ENCODE measurements at regions not wholly inside any gene's neighbourhood (a gene's known extent, or its start where the extent isn't known, plus 50 kb on each side); places are given as distances from the start of the nearest gene placed in this dataset.

DNA sequence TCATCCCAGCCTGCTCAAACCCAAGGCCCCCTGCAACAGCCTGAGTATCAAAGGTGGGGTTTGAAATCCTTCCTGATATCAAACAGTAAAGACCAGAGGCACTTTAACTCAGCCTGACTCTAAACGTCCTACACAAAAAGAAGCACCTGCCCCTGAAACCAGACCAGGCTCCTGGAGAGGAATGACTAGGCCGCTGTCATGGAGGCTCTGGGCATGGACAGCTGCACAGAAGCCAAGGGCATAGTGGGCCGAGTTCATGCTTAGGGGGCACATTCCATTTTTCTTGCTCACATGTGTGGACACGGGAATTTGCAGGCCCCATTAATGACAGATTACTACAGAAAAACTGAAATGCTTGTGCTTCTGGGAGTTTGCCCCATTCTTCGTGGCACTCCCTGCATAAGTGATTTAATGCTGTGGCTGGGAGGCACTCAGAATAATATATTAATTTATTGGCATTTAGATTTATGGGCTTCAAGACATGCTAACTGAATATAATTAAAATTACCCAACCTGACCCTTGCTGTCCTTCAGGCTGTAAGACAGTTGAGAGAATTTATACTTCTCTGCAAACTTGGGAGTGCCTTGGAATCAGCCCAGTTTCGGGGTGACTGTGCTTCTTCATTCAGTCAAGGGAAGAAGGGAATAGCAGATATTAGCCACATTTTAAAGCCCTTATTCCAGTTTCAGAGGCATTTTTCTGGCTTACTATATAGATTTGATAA lies 105.5 kb downstream of the GYPC start:
- intact Hi-C loops (cut with DNase I): no loop called here
- Histone ChIP-seq H3K27ac (no peak overlapping the region), H3K4me1 (no peaks in the 10 kb centered on the region), H3K4me3 (no peak overlapping the region), H3K9me3 (no peaks in the 10 kb centered on the region), H3K36me3 (no peaks in the 10 kb centered on the region), H3K27me3 (no peaks in the 10 kb centered on the region)
- TF ChIP-seq POLR2A (IDR thresholded peaks at IDR 0.05): no peak
- no peak for TF ChIP-seq POLR2AphosphoS5 (IDR thresholded peaks at IDR 0.05; ENCODE audit: insufficient read depth in 1 of 2, low read depth in 1 of 2)
- TF ChIP-seq, protein P1, sequence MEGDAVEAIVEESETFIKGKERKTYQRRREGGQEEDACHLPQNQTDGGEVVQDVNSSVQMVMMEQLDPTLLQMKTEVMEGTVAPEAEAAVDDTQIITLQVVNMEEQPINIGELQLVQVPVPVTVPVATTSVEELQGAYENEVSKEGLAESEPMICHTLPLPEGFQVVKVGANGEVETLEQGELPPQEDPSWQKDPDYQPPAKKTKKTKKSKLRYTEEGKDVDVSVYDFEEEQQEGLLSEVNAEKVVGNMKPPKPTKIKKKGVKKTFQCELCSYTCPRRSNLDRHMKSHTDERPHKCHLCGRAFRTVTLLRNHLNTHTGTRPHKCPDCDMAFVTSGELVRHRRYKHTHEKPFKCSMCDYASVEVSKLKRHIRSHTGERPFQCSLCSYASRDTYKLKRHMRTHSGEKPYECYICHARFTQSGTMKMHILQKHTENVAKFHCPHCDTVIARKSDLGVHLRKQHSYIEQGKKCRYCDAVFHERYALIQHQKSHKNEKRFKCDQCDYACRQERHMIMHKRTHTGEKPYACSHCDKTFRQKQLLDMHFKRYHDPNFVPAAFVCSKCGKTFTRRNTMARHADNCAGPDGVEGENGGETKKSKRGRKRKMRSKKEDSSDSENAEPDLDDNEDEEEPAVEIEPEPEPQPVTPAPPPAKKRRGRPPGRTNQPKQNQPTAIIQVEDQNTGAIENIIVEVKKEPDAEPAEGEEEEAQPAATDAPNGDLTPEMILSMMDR (IDR thresholded peaks at IDR 0.05): no peak
- peak in 1 of 2 donors; percentile 27 for DNase-seq (ENCODE audit: extremely low spot score in 2 of 2)

DNA sequence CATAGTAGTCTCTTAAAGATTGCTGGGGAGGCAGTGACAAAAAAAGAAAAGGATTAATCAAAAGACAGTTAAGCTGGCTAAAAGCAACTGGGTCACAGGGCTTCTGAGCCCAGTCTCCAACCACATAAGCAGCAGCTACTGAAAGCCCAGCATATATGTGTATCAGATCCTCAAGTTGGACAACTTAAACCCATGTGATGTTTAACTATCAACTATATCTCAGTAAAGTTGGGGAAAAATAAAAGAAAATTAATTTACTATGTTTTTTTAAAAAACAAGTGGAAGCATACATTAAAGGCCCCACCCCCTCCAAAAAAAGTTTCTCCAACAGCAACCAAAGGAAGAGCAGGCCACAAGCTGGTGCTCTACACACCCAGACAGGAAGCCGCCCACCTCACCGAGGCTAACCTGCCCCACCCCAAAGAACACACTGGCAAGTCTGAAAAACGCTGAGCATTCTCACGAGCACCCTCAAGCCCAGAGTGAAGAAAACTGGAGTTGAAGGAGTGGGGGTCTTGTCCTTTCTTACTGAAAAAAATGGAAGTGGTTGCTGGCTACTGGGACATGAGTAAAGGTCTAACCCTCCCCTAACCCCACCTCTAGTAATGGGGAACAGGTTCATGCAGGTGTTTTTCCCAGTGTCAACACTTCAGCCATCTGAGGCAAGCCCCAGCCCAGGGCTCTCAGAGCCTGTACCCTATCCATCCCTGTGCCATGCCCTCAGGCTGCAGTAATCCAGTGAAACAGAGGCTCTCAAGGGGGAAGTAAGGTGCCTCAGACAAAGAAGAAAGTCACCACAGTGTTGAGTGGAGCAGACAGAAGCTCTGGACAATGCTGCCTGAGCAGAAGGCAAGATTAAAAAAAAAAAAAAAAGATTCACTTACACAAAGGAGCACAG lies 106.3 kb downstream of the GYPC start:
- H3K27me3 ChIP-seq: no peaks in the 10 kb centered on the region
- H3K36me3 ChIP-seq: no peaks in the 10 kb centered on the region
- TF ChIP-seq, protein P1 (IDR thresholded peaks at IDR 0.05): no peak
- TF ChIP-seq POLR2AphosphoS5 (IDR thresholded peaks at IDR 0.05; ENCODE audit: insufficient read depth in 1 of 2, low read depth in 1 of 2) (no peak), POLR2A (IDR thresholded peaks at IDR 0.05) (no peak)
- intact Hi-C loops (cut with DNase I): no loop called here
- H3K4me3 ChIP-seq: no peak overlapping the region
- no peaks in the 10 kb centered on the region for H3K4me1 ChIP-seq
- no peaks in the 10 kb centered on the region for H3K9me3 ChIP-seq
- peak in 1 of 2 donors; percentile 67 for DNase-seq (ENCODE audit: extremely low spot score in 2 of 2)
- no peak overlapping the region for H3K27ac ChIP-seq

GRCh38 chr2:126764686-126765265 lies 108.8 kb downstream of the GYPC start:
- TF ChIP-seq POLR2AphosphoS5 (IDR thresholded peaks at IDR 0.05; ENCODE audit: insufficient read depth in 1 of 2, low read depth in 1 of 2) (no peak), POLR2A (IDR thresholded peaks at IDR 0.05) (no peak)
- TF ChIP-seq, protein P1 (IDR thresholded peaks at IDR 0.05): no peak
- no peak overlapping the region for H3K4me3 ChIP-seq
- H3K27ac ChIP-seq: no peak overlapping the region
- intact Hi-C loops (cut with DNase I): no loop called here
- no peaks in the 10 kb centered on the region for H3K9me3 ChIP-seq
- H3K4me1 ChIP-seq: no peaks in the 10 kb centered on the region
- DNase-seq (ENCODE audit: extremely low spot score in 2 of 2): no peak
- H3K36me3 ChIP-seq: no peaks in the 10 kb centered on the region
- H3K27me3 ChIP-seq: no peaks in the 10 kb centered on the region

DNA sequence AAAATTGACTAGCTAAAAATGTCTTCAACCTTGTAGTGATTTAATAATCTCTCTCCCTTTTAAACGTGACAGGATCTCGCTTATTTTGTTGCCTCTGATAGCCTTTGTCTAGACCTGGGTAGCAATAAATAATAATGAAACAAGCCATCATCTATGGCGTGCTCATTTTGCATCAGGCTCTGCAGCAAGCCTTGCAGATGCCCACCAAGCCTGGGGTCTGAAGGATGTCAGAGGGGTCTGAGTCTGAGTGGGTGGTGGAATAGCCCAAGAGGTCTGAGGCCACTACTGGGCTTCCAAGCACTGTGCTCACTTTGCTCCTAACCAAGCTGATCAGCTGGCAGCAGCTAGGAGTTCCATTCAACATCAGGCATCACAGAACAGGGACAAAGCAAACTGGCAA lies 109.4 kb downstream of the GYPC start:
- no peaks in the 10 kb centered on the region for H3K36me3 ChIP-seq
- no peaks in the 10 kb centered on the region for H3K27me3 ChIP-seq
- H3K27ac ChIP-seq: no peak overlapping the region
- no peak overlapping the region for H3K4me3 ChIP-seq
- DNase-seq (ENCODE audit: extremely low spot score in 2 of 2): no peak
- intact Hi-C loops (cut with DNase I): no loop called here
- H3K9me3 ChIP-seq: no peaks in the 10 kb centered on the region
- TF ChIP-seq, protein P1 (IDR thresholded peaks at IDR 0.05): no peak
- TF ChIP-seq POLR2AphosphoS5 (IDR thresholded peaks at IDR 0.05; ENCODE audit: insufficient read depth in 1 of 2, low read depth in 1 of 2) (no peak), POLR2A (IDR thresholded peaks at IDR 0.05) (no peak)
- H3K4me1 ChIP-seq: no peaks in the 10 kb centered on the region
